ENCODE measurements at regions not wholly inside any gene's neighbourhood (a gene's known extent, or its start where the extent isn't known, plus 50 kb on each side); places are given as distances from the start of the nearest gene placed in this dataset.

GRCh38 chr17:79233916-79234551, 159.4 kb downstream of the ENGASE start:
- H3K27ac Mint-ChIP-seq, result no peak overlapping the region
- H3K27me3 Mint-ChIP-seq (ENCODE audit: low read depth), result peaks cover 31% of the 10 kb centered on the region
- no peaks in the 10 kb centered on the region for H3K4me1 Mint-ChIP-seq
- H3K9me3 Mint-ChIP-seq, result peaks cover 4% of the 10 kb centered on the region
- H3K4me3 Mint-ChIP-seq, result no peak overlapping the region
- H3K36me3 Mint-ChIP-seq, result no peaks in the 10 kb centered on the region
- no peak for DNase-seq (ENCODE audit: low spot score in 2 of 2, unreplicated experiment in 2 of 2)
- TF ChIP-seq, protein P1, sequence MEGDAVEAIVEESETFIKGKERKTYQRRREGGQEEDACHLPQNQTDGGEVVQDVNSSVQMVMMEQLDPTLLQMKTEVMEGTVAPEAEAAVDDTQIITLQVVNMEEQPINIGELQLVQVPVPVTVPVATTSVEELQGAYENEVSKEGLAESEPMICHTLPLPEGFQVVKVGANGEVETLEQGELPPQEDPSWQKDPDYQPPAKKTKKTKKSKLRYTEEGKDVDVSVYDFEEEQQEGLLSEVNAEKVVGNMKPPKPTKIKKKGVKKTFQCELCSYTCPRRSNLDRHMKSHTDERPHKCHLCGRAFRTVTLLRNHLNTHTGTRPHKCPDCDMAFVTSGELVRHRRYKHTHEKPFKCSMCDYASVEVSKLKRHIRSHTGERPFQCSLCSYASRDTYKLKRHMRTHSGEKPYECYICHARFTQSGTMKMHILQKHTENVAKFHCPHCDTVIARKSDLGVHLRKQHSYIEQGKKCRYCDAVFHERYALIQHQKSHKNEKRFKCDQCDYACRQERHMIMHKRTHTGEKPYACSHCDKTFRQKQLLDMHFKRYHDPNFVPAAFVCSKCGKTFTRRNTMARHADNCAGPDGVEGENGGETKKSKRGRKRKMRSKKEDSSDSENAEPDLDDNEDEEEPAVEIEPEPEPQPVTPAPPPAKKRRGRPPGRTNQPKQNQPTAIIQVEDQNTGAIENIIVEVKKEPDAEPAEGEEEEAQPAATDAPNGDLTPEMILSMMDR (IDR thresholded peaks at IDR 0.05; ENCODE audit: unreplicated experiment), result no peak

DNA sequence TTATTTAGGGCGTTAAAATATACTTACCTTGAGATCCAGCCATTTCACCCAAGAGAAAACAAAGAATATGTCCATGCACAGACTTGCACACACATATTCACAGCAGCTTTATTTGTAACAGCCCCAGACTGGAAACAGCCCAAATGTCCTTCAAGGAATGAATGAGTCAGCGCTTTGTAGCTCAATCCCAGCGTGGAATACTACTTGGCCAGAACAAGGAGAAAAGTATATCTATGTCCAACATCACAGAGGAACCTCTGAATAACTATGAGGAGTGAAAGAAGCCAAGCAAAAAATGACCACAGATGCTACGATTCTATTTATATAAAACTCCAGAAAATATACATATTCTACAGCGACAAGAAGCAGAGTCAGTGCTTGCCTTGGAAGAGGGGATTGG, 158.3 kb downstream of the ENGASE start:
- Mint-ChIP-seq H3K36me3 (no peaks in the 10 kb centered on the region), H3K27me3 (ENCODE audit: low read depth) (peaks cover 21% of the 10 kb centered on the region), H3K4me3 (no peak overlapping the region), H3K4me1 (peaks cover 5% of the 10 kb centered on the region), H3K27ac (no peak overlapping the region), H3K9me3 (peaks cover 4% of the 10 kb centered on the region)
- no peak for DNase-seq (ENCODE audit: low spot score in 2 of 2, unreplicated experiment in 2 of 2)
- TF ChIP-seq, protein P1 (IDR thresholded peaks at IDR 0.05; ENCODE audit: unreplicated experiment), result no peak

- Mint-ChIP-seq H3K27ac (no peak overlapping the region), H3K27me3 (ENCODE audit: low read depth) (peaks cover 18% of the 10 kb centered on the region), H3K4me3 (no peak overlapping the region), H3K4me1 (peaks cover 5% of the 10 kb centered on the region), H3K36me3 (no peaks in the 10 kb centered on the region), H3K9me3 (peaks cover 4% of the 10 kb centered on the region)
- TF ChIP-seq, protein P1 (IDR thresholded peaks at IDR 0.05; ENCODE audit: unreplicated experiment), result no peak
- no peak for DNase-seq (ENCODE audit: low spot score in 2 of 2, unreplicated experiment in 2 of 2)
Measured at GRCh38 chr17:79231766-79232287, 157.2 kb downstream of the ENGASE start.

DNA sequence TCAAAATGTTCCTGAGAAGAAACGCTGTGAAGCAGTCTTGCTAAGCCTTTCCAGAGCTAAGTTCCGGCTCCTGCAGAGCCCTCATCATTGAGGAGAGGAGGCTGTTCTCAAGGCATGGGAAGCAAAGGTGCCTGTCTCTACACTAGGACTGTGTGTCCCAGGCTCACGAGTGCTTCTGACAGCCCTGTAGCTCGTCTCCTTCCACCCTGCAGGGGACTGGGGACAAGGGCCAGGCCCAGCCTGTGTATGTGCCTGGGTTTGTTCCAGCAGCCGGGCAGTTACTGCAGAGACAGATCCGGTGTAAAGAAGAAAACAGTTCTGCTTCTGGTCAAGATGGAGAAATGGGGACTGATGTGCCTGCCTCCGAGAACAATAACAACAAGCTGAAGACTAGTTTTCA, 156.0 kb downstream of the ENGASE start:
- TF ChIP-seq, protein P1 (IDR thresholded peaks at IDR 0.05; ENCODE audit: unreplicated experiment), result no peak
- Mint-ChIP-seq H3K27ac (no peak overlapping the region), H3K9me3 (peaks cover 4% of the 10 kb centered on the region), H3K4me1 (peaks cover 5% of the 10 kb centered on the region), H3K4me3 (no peak overlapping the region), H3K27me3 (ENCODE audit: low read depth) (peaks cover 20% of the 10 kb centered on the region), H3K36me3 (no peaks in the 10 kb centered on the region)
- DNase-seq (ENCODE audit: low spot score in 2 of 2, unreplicated experiment in 2 of 2), result no peak

DNA sequence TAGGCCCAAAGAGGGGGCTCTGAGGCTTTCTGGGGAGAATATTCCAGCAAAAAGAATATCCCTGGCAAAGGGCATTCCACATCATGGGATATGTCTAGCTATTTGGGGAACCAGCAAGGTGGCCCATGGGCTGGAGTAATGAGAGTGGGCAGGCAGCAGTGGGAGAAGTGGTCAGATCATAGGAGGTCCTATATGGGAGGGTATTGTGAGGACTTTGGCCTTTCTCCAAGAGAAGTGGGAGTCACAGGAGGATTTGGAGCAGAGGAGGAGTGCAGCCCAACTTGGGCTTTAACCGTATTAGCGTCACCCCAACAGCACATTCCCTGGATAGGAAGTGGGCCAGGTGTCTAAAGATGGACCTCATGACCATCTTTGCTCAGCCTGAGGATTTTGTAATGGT, 151.4 kb downstream of the ENGASE start:
- Mint-ChIP-seq H3K9me3 (no peaks in the 10 kb centered on the region), H3K4me3 (no peak overlapping the region), H3K36me3 (no peaks in the 10 kb centered on the region), H3K27ac (no peak overlapping the region), H3K4me1 (peaks cover 5% of the 10 kb centered on the region), H3K27me3 (ENCODE audit: low read depth) (peaks cover 49% of the 10 kb centered on the region)
- TF ChIP-seq, protein P1 (IDR thresholded peaks at IDR 0.05; ENCODE audit: unreplicated experiment), result no peak
- DNase-seq (ENCODE audit: low spot score in 2 of 2, unreplicated experiment in 2 of 2), result no peak
